ENCODE measurements at regions not wholly inside any gene's neighbourhood (a gene's known extent, or its start where the extent isn't known, plus 50 kb on each side); places are given as distances from the start of the nearest gene placed in this dataset.

DNA sequence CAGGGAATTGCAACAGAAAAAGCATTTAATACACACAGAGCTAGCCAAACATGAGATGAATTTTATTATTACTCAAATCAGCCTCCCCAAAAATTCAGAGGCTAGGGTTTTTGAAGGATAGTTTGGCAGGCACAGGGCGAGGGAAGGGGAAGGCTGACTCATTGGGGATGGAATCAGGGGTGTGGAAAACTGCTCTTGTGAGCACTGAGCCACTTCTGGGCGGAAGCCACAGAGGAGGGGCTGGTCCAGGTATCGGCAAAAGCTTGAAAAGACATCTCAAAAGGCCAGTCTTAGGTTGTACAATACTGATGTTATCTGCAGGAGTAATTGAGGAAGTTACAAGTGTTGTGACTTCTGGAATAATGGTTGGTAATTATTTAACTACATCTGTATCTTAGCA is 109.4 kb downstream of the TLR5 start (continued):
- TF ChIP-seq ASH2L (IDR thresholded peaks at IDR 0.05; ENCODE audit: low read length) (no peak), CEBPB (IDR thresholded peaks at IDR 0.05; ENCODE audit: low read depth, low read length) (no peak), SAP30 (IDR thresholded peaks at IDR 0.05; ENCODE audit: insufficient read depth, insufficient replicate concordance, low read length) (no peak), ATF2 (IDR thresholded peaks at IDR 0.05; ENCODE audit: low read length) (no peak), BCL11A (IDR thresholded peaks at IDR 0.05; ENCODE audit: low read depth in 2 of 2, low read length in 2 of 2) (no peak), SUZ12 (IDR thresholded peaks at IDR 0.05; ENCODE audit: low read length) (no peak)
- TF ChIP-seq, protein P1, sequence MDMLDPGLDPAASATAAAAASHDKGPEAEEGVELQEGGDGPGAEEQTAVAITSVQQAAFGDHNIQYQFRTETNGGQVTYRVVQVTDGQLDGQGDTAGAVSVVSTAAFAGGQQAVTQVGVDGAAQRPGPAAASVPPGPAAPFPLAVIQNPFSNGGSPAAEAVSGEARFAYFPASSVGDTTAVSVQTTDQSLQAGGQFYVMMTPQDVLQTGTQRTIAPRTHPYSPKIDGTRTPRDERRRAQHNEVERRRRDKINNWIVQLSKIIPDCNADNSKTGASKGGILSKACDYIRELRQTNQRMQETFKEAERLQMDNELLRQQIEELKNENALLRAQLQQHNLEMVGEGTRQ (IDR thresholded peaks at IDR 0.05; ENCODE audit: low read length) = no peak
